GM21737 (cell line): ENCODE measurements at regions not wholly inside any gene's neighbourhood (a gene's known extent, or its start where the extent isn't known, plus 50 kb on each side); places are given as distances from the start of the nearest gene placed in this dataset.

Source experiments
- ATAC-seq: cut with Tn5 transposase; IDR thresholded peaks from one replicate; pipeline ENCODE4 v1.9.1; 2021; ENCODE audit warnings: mild to moderate bottlenecking, moderate library complexity; ENCODE audit not compliant: unreplicated experiment

GRCh38 chr17:36861531-36861930 lies 75.7 kb upstream of the LHX1 start:
- ATAC-seq = no peak

DNA sequence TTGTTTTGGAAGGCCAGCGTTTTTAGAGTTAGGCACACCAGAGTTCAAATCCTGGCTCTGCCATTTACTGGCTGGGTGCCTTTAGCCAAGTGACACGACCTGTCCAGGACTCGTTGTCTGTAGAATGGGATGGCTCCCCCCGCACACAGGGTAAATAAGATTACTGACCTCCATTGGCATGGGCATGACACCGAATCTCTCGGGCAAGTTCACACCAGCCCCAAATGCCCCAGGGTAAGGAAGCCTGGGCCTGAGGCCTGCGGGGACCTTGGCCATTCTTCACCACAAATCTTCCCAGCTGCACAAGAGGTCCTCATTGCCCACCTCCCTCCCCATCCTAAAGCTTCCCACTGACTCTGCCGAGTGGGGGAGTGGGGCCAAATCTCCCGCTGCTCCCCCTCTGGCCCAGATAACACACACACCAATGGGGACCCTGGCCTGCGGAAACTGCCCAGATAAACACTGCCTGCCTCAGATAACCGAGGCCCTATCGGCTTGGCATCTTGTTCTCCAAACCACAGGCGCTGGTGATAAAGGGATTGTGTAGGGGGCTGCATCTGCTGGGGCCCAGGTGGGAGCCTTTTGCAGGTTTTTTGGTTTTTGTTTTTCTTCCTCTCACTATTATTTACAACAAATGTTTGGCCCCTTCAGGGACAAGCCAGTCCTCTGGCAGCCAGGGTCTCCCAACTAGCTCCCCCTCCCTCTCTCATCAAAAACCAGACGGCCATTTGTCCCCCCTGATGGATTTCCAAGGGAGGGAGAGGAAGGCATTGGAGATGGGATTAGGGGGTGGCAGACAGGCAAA lies 75.0 kb upstream of the LHX1 start:
- ATAC-seq = no peak

GRCh38 chr17:36863131-36863530 lies 74.1 kb upstream of the LHX1 start:
- no peak for ATAC-seq

- ATAC-seq = no peak
These were observed 73.3 kb upstream of the LHX1 start for GRCh38 chr17:36863676-36864612.

DNA sequence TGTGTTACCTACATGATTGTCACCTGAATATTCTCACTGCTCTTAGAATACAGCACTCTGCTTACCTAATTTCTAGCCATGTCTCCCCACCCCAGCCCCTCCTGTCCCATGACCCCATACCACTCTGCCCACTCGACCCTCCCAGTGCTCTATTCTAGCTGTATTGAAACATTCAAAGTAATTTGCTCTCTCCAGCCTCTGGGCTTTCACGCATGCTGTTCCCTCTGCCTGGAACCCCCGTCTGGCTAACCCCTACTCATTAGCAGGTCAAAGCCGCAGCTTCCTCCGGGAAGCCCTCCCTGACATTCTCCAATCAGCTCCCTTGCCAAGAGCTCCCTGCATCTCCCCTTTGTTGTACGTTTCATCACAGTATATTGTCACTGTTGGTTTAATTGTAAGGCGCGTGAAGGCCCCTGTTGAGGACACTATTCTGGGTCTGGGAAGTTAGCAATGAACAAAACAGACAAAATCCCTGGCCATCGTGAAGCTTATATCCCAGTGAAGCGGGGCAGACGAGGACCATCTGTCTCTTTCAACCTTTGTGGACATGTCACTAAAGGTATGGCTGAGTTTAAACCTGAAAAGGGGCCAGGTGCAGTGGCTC lies 72.3 kb upstream of the LHX1 start:
- ATAC-seq = no peak

- ATAC-seq = no peak
These were observed 69.4 kb upstream of the LHX1 start for GRCh38 chr17:36867716-36868341.

GRCh38 chr17:36868777-36869176 lies 68.5 kb upstream of the LHX1 start:
- no peak for ATAC-seq

DNA sequence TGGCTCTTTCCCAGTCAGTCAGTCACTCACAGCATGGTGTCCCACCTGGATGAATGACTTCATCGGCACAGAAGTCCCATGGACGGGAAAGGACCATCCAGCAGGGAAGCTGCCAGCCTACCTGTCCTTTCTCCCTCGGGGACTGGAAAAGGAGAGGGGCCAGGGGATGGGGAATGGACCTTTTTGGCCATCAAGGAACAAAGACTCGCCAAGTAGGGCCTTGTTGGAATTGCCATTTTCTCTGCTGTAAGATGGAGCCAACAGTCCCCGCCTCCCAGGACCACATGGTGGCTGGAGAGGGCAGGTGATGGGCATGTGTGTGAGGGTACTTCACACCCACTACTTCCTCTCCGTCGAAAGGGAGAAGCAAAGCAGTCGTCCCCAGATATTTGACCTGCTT lies 67.8 kb upstream of the LHX1 start:
- ATAC-seq = no peak

DNA sequence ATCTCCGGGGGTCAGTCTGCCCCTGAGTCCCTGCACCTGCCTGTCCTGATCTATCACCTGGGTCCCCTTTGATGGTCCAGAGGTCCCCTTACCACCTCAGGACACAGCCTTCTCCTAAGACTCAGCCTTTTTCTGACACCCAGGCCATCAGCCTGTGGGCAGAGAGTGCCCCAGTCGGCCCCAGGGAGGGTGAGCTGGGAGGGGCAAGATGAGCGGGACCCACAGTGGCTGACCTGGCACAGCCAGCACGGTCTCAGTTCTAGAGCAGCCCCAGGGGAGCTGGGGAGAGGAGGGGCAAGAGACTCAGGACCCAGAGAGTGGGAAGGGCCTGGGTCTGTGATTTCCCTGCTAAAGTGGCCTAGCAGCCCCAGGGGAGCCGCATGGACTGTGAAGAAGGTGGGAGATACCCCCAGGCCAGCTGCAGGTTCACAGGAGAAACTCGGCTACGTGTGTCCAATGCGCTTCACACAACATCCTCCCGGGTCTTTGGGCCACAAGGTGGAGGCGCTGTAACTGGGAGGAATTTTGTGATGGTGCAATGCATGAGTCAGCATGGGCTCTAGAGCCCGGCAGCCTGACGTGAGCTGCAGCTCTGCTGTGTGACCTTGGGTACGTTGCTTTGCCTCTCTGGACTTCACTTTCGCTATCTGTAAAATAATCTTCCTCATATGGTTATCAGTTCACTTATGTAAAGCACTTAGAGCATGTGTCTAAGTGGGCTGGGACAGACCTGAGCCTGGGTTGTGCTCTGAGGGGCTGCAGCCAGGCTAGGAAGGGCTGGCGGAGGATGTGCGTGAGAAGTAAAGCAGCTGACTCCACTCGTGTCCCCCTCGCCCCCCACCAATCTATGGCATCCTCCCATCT lies 67.2 kb upstream of the LHX1 start:
- ATAC-seq = no peak

- ATAC-seq = no peak
These were observed 66.6 kb upstream of the LHX1 start for GRCh38 chr17:36870720-36870999.

- ATAC-seq = no peak
These were observed 61.5 kb upstream of the LHX1 start for GRCh38 chr17:36875698-36876293.

DNA sequence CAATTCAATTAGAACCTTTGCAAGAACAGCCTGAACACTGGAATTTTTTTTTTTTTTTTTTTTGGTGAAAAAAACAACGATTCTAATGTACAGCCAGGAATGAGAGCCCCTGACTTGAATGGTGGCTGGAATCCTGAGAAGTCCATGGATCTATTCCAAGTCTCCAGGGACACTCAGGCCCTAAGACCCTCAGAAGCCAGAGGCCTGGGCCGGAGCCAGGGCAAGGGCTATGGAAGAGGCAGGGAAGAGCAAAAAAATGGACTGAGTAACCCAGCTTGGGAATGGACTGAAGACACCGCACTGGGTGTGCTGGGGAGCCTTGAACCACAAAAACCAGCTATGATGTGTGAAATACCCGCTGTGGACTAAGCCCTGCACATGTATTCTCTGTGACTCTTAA lies 60.3 kb upstream of the LHX1 start:
- no peak for ATAC-seq

DNA sequence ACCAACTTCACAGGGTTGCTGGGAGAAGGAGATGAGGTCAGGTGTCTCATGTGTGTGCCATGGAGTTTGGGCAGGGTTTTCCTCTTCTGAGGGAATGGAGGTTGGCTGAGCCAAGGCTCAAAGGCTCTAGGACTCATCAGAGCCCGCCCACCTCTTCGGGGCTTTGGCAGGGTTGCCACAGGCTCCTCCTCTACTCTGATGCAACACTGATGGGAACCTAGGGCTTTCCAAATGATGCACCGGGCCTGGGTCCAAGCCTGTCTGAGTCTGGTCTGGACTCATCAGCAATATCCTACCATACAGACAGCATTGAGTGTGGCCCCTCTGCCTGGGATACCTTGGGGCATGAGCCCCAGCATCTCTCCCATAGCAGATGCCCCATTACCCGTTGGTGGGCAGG lies 59.5 kb upstream of the LHX1 start:
- no peak for ATAC-seq

- ATAC-seq = no peak
These were observed 59.1 kb upstream of the LHX1 start for GRCh38 chr17:36878216-36878615.

GRCh38 chr17:36879027-36879426 lies 58.2 kb upstream of the LHX1 start:
- no peak for ATAC-seq

DNA sequence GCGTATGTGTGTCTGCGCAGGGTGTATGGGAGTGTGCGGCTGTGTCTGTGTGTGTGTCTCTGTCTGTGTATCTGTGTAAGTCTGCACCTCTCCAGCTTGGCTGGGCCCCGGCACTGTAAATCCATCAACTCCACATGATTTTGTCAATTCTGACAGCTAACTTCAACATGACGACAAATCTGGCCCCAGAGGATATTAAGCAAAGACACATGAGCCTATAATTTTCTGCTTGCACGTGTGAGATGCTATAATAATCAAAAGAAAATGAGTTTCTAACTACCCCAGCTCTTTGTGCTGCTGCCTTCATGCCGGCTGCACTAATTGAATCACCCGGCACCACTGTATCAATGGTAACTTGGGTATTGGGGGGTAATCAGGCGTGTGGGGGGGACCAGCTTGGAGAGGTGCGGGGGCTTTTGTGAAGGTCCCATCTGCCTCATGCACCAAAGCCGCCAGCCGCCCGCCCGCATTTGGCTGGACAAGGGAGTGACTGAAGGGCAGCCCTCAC lies 57.6 kb upstream of the LHX1 start:
- ATAC-seq = no peak

- no peak for ATAC-seq
These were observed 56.9 kb upstream of the LHX1 start for GRCh38 chr17:36880268-36880905.

GRCh38 chr17:36881323-36881722 lies 56.0 kb upstream of the LHX1 start:
- ATAC-seq = no peak

- ATAC-seq = no peak
These were observed 52.7 kb upstream of the LHX1 start for GRCh38 chr17:36884495-36885152.
